DND-41 (cell line): ENCODE measurements at regions not wholly inside any gene's neighbourhood (a gene's known extent, or its start where the extent isn't known, plus 50 kb on each side); places are given as distances from the start of the nearest gene placed in this dataset.

Experiments
- ATAC-seq: fragments of 200-7000 bp; cut with Tn5 transposase; 3 replicates; pipeline ENCODE4 v1.9.1; 2021; ENCODE audit warnings: low read depth; ENCODE audit not compliant: insufficient read depth
- DNase-seq: peaks from one replicate; pipeline ENCODE4 v3.0.0-alpha.2; 2020
- H2AFZ ChIP-seq: 2 replicates; pipeline ENCODE4 v1.6.0; 2012; ENCODE audit warnings: low read depth, low read length
- H3K27ac ChIP-seq: 2 replicates; pipeline ENCODE4 v1.5.1; 2012; ENCODE audit warnings: low read length, inconsistent platforms
- H3K27me3 ChIP-seq: fragments of 200-600 bp; sonication (generic); 2 replicates; pipeline ENCODE4 v1.6.0; 2012; ENCODE audit warnings: low read length, mild to moderate bottlenecking, inconsistent platforms; ENCODE audit not compliant: insufficient read depth, poor library complexity
- H3K36me3 ChIP-seq: 2 replicates; pipeline ENCODE4 v1.5.1; 2012; ENCODE audit warnings: low read length, inconsistent platforms; ENCODE audit not compliant: insufficient read depth
- H3K4me1 ChIP-seq: 2 replicates; pipeline ENCODE4 v1.5.1; 2012; ENCODE audit warnings: mild to moderate bottlenecking, low read length; ENCODE audit not compliant: insufficient read depth
- H3K4me2 ChIP-seq: 2 replicates; pipeline ENCODE4 v1.6.0; 2012; ENCODE audit warnings: mild to moderate bottlenecking, moderate library complexity, low read length, inconsistent platforms; ENCODE audit not compliant: insufficient read depth
- H3K4me3 ChIP-seq, 2 experiments: fragments of 200-600 bp in 1 of 2; shearing (Covaris generic) in 1 of 2; 2 replicates each; pipeline ENCODE4 v1.5.1; 2012 to 2016; ENCODE audit warnings: inconsistent platforms in 2 of 2, low read length in 2 of 2, mild to moderate bottlenecking in 2 of 2, low read depth in 1 of 2, moderate library complexity in 1 of 2
- H3K79me2 ChIP-seq: 2 replicates; pipeline ENCODE4 v1.6.0; 2012; ENCODE audit warnings: low read length, inconsistent platforms; ENCODE audit not compliant: insufficient read depth
- H3K9ac ChIP-seq: 2 replicates; pipeline ENCODE4 v1.6.0; 2012; ENCODE audit warnings: low read depth, mild to moderate bottlenecking, inconsistent platforms, low read length, moderate library complexity
- H3K9me3 ChIP-seq: 2 replicates; pipeline ENCODE4 v1.5.1; 2012; ENCODE audit warnings: low read length, moderate library complexity, mild to moderate bottlenecking, inconsistent platforms; ENCODE audit not compliant: insufficient read depth, severe bottlenecking
- H4K20me1 ChIP-seq: 2 replicates; pipeline ENCODE4 v1.6.0; 2012; ENCODE audit warnings: low read length; ENCODE audit not compliant: insufficient read depth
- EZH2 ChIP-seq: IDR thresholded peaks from 3 replicates; pipeline ENCODE4 v1.6.1; 2012; ENCODE audit warnings: borderline replicate concordance, low read depth, mild to moderate bottlenecking, moderate library complexity, low read length, inconsistent platforms; ENCODE audit not compliant: severe bottlenecking
- TF ChIP-seq, protein P1 (sequence below): IDR thresholded peaks from 2 replicates; pipeline ENCODE4 v1.5.1; 2012; ENCODE audit warnings: borderline replicate concordance, low read length, moderate library complexity, mild to moderate bottlenecking; ENCODE audit not compliant: poor library complexity, severe bottlenecking; ENCODE audit errors: extremely low read depth

DNA sequence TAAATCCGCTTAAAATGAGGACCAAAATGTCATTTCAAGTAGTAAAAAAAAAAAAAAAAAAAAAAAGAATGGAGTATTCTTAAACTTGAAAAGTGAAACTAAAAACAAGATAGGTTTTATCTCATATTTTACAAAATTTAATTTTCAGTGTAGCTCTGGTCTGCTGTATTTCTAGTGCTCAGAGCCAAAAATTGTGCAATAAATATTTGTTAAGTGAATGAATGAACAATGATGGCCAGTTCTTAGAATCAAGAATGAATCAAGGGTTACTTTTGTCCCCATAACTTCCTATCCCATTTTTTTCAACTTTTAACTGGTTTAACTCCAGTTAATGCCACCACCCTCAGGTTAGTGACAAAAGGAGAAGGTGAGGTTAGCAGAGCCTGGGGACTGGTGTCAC lies 214.4 kb downstream of the ABHD5 start:
- H3K9ac ChIP-seq: no peak overlapping the region
- no peaks in the 10 kb centered on the region for H3K79me2 ChIP-seq
- DNase-seq: no peak
- H3K27me3 ChIP-seq: peaks cover 3% of the 10 kb centered on the region
- no peak for TF ChIP-seq EZH2
- TF ChIP-seq, protein P1, sequence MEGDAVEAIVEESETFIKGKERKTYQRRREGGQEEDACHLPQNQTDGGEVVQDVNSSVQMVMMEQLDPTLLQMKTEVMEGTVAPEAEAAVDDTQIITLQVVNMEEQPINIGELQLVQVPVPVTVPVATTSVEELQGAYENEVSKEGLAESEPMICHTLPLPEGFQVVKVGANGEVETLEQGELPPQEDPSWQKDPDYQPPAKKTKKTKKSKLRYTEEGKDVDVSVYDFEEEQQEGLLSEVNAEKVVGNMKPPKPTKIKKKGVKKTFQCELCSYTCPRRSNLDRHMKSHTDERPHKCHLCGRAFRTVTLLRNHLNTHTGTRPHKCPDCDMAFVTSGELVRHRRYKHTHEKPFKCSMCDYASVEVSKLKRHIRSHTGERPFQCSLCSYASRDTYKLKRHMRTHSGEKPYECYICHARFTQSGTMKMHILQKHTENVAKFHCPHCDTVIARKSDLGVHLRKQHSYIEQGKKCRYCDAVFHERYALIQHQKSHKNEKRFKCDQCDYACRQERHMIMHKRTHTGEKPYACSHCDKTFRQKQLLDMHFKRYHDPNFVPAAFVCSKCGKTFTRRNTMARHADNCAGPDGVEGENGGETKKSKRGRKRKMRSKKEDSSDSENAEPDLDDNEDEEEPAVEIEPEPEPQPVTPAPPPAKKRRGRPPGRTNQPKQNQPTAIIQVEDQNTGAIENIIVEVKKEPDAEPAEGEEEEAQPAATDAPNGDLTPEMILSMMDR: no peak
- no peaks in the 10 kb centered on the region for H3K4me1 ChIP-seq
- no peaks in the 10 kb centered on the region for H3K9me3 ChIP-seq
- no peak for ATAC-seq
- H4K20me1 ChIP-seq: no peaks in the 10 kb centered on the region
- H3K36me3 ChIP-seq: no peaks in the 10 kb centered on the region
- no peak overlapping the region for H3K27ac ChIP-seq
- no peak overlapping the region for H3K4me2 ChIP-seq
- no peak overlapping the region for H2AFZ ChIP-seq
- H3K4me3 ChIP-seq: no peak overlapping the region

DNA sequence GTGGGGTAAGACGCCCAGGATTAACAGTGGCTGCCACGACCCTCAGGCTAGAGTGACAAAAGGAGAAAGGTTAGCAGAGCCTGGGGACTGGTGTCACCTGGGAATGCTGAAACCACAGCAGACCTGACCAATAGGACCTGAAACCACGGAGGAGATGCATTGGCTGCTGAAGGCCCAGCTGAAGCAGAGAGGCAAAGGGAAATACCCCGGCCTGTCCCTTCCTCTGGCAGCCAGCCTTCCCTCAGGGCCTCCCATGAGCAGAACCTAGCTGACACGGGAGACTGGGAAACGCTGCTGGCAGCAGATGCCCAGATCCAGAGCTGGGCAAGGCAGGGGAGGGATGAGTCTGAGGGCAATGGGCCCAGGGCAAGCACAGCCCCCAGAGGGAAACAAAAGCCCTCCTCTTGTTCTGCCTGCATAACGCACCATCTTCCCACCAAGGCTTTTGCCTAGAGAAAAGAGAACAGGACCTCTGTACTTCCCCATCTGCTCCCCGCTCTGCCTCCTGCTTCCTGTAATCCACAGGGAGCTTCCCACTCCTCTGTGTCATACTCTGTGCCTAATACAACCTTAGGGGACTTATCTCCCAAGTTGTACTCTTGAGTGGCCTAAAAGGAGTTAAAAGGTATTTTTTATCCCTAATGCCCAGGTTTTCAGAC lies 216.2 kb downstream of the ABHD5 start:
- Histone ChIP-seq H3K79me2 (no peaks in the 10 kb centered on the region), H3K36me3 (no peaks in the 10 kb centered on the region), H2AFZ (no peak overlapping the region), H3K4me1 (no peaks in the 10 kb centered on the region), H3K9me3 (no peaks in the 10 kb centered on the region), H3K4me2 (no peak overlapping the region), H3K27ac (no peak overlapping the region), H3K27me3 (peaks cover 3% of the 10 kb centered on the region), H3K4me3 (no peak overlapping the region), H3K9ac (no peak overlapping the region), H4K20me1 (no peaks in the 10 kb centered on the region)
- ATAC-seq: no peak
- DNase-seq: no peak
- TF ChIP-seq EZH2: no peak
- TF ChIP-seq, protein P1: no peak

DNA sequence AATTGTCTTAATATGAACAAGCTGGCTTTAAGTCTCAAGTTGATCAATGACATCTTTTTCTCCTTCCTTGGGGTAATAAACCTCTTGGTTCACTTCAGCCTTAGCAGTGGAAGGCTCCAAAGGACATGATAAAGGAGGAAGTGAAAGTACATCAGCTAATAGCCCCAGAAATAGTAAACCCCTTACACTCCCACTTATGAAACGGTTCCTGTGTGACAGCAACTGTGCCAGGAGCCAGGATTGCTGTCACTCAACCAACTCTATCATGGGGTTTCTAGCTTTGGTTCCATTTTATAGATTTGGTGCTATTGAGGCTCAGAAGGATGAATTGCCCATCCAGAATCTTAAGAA lies 216.7 kb downstream of the ABHD5 start:
- Histone ChIP-seq H3K79me2 (no peaks in the 10 kb centered on the region), H3K27ac (no peak overlapping the region), H3K4me3 (no peak overlapping the region), H2AFZ (no peak overlapping the region), H3K4me2 (no peak overlapping the region), H3K36me3 (no peaks in the 10 kb centered on the region), H3K9me3 (no peaks in the 10 kb centered on the region), H3K4me1 (no peaks in the 10 kb centered on the region), H3K9ac (no peak overlapping the region), H3K27me3 (peaks cover 3% of the 10 kb centered on the region), H4K20me1 (no peaks in the 10 kb centered on the region)
- DNase-seq (no peak), ATAC-seq (no peak)
- no peak for TF ChIP-seq EZH2
- TF ChIP-seq, protein P1: no peak

DNA sequence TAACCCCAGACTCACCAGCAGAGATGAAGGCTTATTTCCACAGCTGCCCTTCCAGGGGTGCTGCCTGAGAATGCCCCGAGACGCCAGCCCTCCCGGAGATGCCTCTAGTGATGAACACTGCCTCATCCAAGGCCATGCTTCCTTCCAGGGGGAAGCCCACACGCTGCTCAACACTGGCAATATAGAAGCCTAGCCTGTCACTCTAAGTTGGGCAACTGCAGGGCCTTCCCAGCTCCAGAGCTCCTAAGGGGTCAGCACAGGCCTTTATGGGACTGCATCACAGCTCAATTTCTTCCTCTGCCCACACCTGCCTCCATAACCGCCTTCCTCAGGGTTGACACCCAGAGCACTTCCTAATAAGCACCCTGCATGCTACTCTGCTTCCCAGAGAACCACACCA lies 217.7 kb downstream of the ABHD5 start:
- Histone ChIP-seq H4K20me1 (no peaks in the 10 kb centered on the region), H3K4me1 (no peaks in the 10 kb centered on the region), H2AFZ (no peak overlapping the region), H3K79me2 (no peaks in the 10 kb centered on the region), H3K4me3 (no peak overlapping the region), H3K9me3 (no peaks in the 10 kb centered on the region), H3K9ac (no peak overlapping the region), H3K4me2 (no peak overlapping the region), H3K36me3 (no peaks in the 10 kb centered on the region), H3K27ac (no peak overlapping the region), H3K27me3 (peaks cover 6% of the 10 kb centered on the region)
- DNase-seq (no peak), ATAC-seq (no peak)
- TF ChIP-seq, protein P1: no peak
- no peak for TF ChIP-seq EZH2
